ENCODE measurements at regions not wholly inside any gene's neighbourhood (a gene's known extent, or its start where the extent isn't known, plus 50 kb on each side); places are given as distances from the start of the nearest gene placed in this dataset.

DNA sequence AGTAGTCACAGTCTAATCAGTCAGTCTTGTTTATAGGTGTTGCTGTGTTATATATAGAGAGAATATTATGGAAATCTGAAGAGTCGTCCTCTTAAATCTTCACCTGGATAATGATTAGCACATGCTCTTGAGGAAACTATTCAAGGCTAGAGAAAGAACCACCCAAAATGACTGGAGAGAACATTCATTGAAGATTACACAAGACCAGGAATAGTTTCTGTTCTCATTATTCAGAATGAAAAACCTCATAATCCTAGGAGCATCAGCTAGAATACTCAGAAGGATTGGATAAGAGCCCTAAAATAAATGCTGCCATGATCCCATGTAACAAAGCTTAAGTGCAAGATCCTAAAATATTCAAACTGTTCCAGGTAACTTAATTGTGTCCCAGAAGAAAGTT lies 278.2 kb upstream of the PREP start:
- TF ChIP-seq, protein P1, sequence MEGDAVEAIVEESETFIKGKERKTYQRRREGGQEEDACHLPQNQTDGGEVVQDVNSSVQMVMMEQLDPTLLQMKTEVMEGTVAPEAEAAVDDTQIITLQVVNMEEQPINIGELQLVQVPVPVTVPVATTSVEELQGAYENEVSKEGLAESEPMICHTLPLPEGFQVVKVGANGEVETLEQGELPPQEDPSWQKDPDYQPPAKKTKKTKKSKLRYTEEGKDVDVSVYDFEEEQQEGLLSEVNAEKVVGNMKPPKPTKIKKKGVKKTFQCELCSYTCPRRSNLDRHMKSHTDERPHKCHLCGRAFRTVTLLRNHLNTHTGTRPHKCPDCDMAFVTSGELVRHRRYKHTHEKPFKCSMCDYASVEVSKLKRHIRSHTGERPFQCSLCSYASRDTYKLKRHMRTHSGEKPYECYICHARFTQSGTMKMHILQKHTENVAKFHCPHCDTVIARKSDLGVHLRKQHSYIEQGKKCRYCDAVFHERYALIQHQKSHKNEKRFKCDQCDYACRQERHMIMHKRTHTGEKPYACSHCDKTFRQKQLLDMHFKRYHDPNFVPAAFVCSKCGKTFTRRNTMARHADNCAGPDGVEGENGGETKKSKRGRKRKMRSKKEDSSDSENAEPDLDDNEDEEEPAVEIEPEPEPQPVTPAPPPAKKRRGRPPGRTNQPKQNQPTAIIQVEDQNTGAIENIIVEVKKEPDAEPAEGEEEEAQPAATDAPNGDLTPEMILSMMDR (IDR thresholded peaks at IDR 0.05; ENCODE audit: unreplicated experiment) = no peak
- H3K4me3 Mint-ChIP-seq (ENCODE audit: unreplicated experiment) = no peak overlapping the region
- H3K27me3 Mint-ChIP-seq (ENCODE audit: unreplicated experiment) = no peaks in the 10 kb centered on the region
- DNase-seq (ENCODE audit: low spot score) = no peak
- no peak overlapping the region for H3K27ac Mint-ChIP-seq (ENCODE audit: unreplicated experiment)
- peaks cover 5% of the 10 kb centered on the region for H3K9me3 Mint-ChIP-seq (ENCODE audit: unreplicated experiment)
- H3K4me1 Mint-ChIP-seq (ENCODE audit: unreplicated experiment) = no peaks in the 10 kb centered on the region
- no peaks in the 10 kb centered on the region for H3K36me3 Mint-ChIP-seq (ENCODE audit: low read depth, unreplicated experiment)

- TF ChIP-seq, protein P1 (IDR thresholded peaks at IDR 0.05; ENCODE audit: unreplicated experiment) = no peak
- H3K27me3 Mint-ChIP-seq (ENCODE audit: unreplicated experiment) = no peaks in the 10 kb centered on the region
- no peaks in the 10 kb centered on the region for H3K4me1 Mint-ChIP-seq (ENCODE audit: unreplicated experiment)
- no peak for DNase-seq (ENCODE audit: low spot score)
- no peaks in the 10 kb centered on the region for H3K36me3 Mint-ChIP-seq (ENCODE audit: low read depth, unreplicated experiment)
- H3K4me3 Mint-ChIP-seq (ENCODE audit: unreplicated experiment) = no peak overlapping the region
- H3K27ac Mint-ChIP-seq (ENCODE audit: unreplicated experiment) = no peak overlapping the region
- peaks cover 4% of the 10 kb centered on the region for H3K9me3 Mint-ChIP-seq (ENCODE audit: unreplicated experiment)
Measured at GRCh38 chr6:105680131-105680530, 277.2 kb upstream of the PREP start.

- Mint-ChIP-seq H3K4me3 (ENCODE audit: unreplicated experiment) (no peak overlapping the region), H3K4me1 (ENCODE audit: unreplicated experiment) (no peaks in the 10 kb centered on the region), H3K9me3 (ENCODE audit: unreplicated experiment) (no peaks in the 10 kb centered on the region), H3K27ac (ENCODE audit: unreplicated experiment) (no peak overlapping the region), H3K36me3 (ENCODE audit: low read depth, unreplicated experiment) (no peaks in the 10 kb centered on the region), H3K27me3 (ENCODE audit: unreplicated experiment) (no peaks in the 10 kb centered on the region)
- TF ChIP-seq, protein P1 (IDR thresholded peaks at IDR 0.05; ENCODE audit: unreplicated experiment) = no peak
- no peak for DNase-seq (ENCODE audit: low spot score)
Measured at GRCh38 chr6:105678516-105678915, 275.6 kb upstream of the PREP start.

DNA sequence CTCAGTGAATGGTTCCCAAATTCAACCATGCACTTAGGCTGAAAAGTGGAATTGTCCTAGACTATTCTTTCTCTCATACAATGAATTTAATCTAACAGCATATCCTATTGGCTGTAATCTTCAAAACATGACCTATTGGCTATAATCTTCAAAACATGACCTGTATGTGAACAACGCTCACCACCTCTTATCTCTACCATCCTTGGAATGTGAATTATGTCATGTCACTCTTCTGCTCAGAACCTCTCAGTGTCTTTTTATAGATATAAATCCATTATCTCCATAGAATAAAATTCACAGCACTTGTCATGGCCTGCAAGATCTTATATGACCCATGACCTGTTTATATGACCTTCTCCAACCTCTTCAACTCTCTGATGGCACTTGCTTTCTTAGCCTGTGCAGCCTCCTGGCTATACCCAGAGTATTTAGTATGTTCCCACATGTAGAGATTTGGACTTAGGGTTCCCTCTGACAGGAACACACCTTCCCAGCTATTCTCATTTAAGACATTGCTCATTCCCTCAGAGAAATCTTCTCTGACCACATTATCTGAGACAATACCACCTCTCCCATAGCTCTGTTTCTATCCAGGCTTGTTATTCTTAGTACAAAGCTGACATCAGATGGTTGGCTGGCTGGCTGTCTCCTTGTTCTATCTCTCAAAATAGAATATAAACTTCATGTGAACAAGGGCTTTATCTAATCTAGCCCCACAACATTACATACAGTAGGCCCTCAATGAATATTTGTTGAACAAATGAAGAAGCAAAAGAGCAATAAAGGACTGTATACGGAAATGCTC lies 275.0 kb upstream of the PREP start:
- Mint-ChIP-seq H3K4me1 (ENCODE audit: unreplicated experiment) (no peaks in the 10 kb centered on the region), H3K27ac (ENCODE audit: unreplicated experiment) (no peak overlapping the region), H3K4me3 (ENCODE audit: unreplicated experiment) (no peak overlapping the region), H3K36me3 (ENCODE audit: low read depth, unreplicated experiment) (no peaks in the 10 kb centered on the region), H3K27me3 (ENCODE audit: unreplicated experiment) (no peaks in the 10 kb centered on the region), H3K9me3 (ENCODE audit: unreplicated experiment) (no peaks in the 10 kb centered on the region)
- TF ChIP-seq, protein P1 (IDR thresholded peaks at IDR 0.05; ENCODE audit: unreplicated experiment) = no peak
- DNase-seq (ENCODE audit: low spot score) = no peak

GRCh38 chr6:105676857-105677256 lies 274.0 kb upstream of the PREP start:
- no peak for DNase-seq (ENCODE audit: low spot score)
- H3K27me3 Mint-ChIP-seq (ENCODE audit: unreplicated experiment) = no peaks in the 10 kb centered on the region
- no peaks in the 10 kb centered on the region for H3K36me3 Mint-ChIP-seq (ENCODE audit: low read depth, unreplicated experiment)
- no peak overlapping the region for H3K27ac Mint-ChIP-seq (ENCODE audit: unreplicated experiment)
- no peaks in the 10 kb centered on the region for H3K9me3 Mint-ChIP-seq (ENCODE audit: unreplicated experiment)
- TF ChIP-seq, protein P1 (IDR thresholded peaks at IDR 0.05; ENCODE audit: unreplicated experiment) = no peak
- no peaks in the 10 kb centered on the region for H3K4me1 Mint-ChIP-seq (ENCODE audit: unreplicated experiment)
- H3K4me3 Mint-ChIP-seq (ENCODE audit: unreplicated experiment) = no peak overlapping the region
